OCI-LY1 (cell line): ENCODE measurements at regions not wholly inside any gene's neighbourhood (a gene's known extent, or its start where the extent isn't known, plus 50 kb on each side); places are given as distances from the start of the nearest gene placed in this dataset.

ENCODE experiments used
- H2AFZ ChIP-seq: fragments of 200-600 bp; sonication (generic), shearing (Covaris generic); 2 replicates; pipeline ENCODE4 v1.6.0; 2014; ENCODE audit warnings: antibody characterized with exemption, mild to moderate bottlenecking, low read length
- H3F3A ChIP-seq: fragments of 200-600 bp; sonication (generic), shearing (Covaris generic); 2 replicates; pipeline ENCODE4 v1.6.0; 2014; ENCODE audit warnings: mild to moderate bottlenecking, antibody characterized with exemption, low read length, moderate library complexity; ENCODE audit not compliant: insufficient read depth
- H3K27ac ChIP-seq: fragments of 200-600 bp; sonication (generic); 2 replicates; pipeline ENCODE4 v1.5.1; 2014; ENCODE audit warnings: low read length, mixed run types, mild to moderate bottlenecking, low read depth; ENCODE audit not compliant: poor library complexity, severe bottlenecking
- H3K27me3 ChIP-seq: fragments of 200-600 bp; sonication (generic); 2 replicates; pipeline ENCODE4 v1.6.0; 2014; ENCODE audit warnings: antibody characterized with exemption, mild to moderate bottlenecking, low read length, moderate library complexity; ENCODE audit not compliant: insufficient read depth
- H3K36me3 ChIP-seq: fragments of 200-600 bp; sonication (generic); 2 replicates; pipeline ENCODE4 v1.6.1; 2014; ENCODE audit warnings: mild to moderate bottlenecking, antibody characterized with exemption, low read length, moderate library complexity, mixed read lengths; ENCODE audit not compliant: insufficient read depth
- H3K4me1 ChIP-seq: fragments of 200-600 bp; sonication (generic); 2 replicates; pipeline ENCODE4 v1.5.1; 2014; ENCODE audit warnings: mild to moderate bottlenecking, low read length, moderate library complexity; ENCODE audit not compliant: insufficient read depth, severe bottlenecking
- H3K4me2 ChIP-seq: fragments of 200-600 bp; sonication (generic), shearing (Covaris generic); 2 replicates; pipeline ENCODE4 v1.6.1; 2014; ENCODE audit warnings: low read length
- H3K4me3 ChIP-seq: fragments of 200-600 bp; sonication (generic); 2 replicates; pipeline ENCODE4 v1.5.1; 2014; ENCODE audit warnings: low read length, low read depth, mild to moderate bottlenecking, mixed read lengths; ENCODE audit not compliant: poor library complexity, severe bottlenecking
- H3K79me2 ChIP-seq: fragments of 200-600 bp; shearing (Covaris generic); 2 replicates; pipeline ENCODE4 v1.6.1; 2016; ENCODE audit warnings: mixed run types, low read length, mixed read lengths; ENCODE audit not compliant: insufficient read depth
- H3K9ac ChIP-seq: fragments of 200-600 bp; sonication (generic), shearing (Covaris generic); 2 replicates; pipeline ENCODE4 v1.6.1; 2014; ENCODE audit warnings: mild to moderate bottlenecking, low read length, mixed read lengths
- H3K9me2 ChIP-seq: fragments of 200-600 bp; sonication (generic), shearing (Covaris generic); 2 replicates; pipeline ENCODE4 v1.6.1; 2014; ENCODE audit warnings: low read depth, mild to moderate bottlenecking, low read length, mixed read lengths
- H3K9me3 ChIP-seq: fragments of 200-600 bp; shearing (Covaris generic); 2 replicates; pipeline ENCODE4 v1.6.1; 2014; ENCODE audit warnings: low read length, mixed read lengths
- H4K20me1 ChIP-seq: fragments of 200-600 bp; sonication (generic), shearing (Covaris generic); 2 replicates; pipeline ENCODE4 v1.6.0; 2016; ENCODE audit warnings: mild to moderate bottlenecking, low read length; ENCODE audit not compliant: insufficient read depth
- EZH2 ChIP-seq: fragments of 200-600 bp; sonication (generic), shearing (Covaris generic); IDR thresholded peaks from 2 replicates; pipeline ENCODE4 v1.8.0; 2017; ENCODE audit warnings: borderline replicate concordance, mixed run types, mild to moderate bottlenecking, antibody characterized with exemption, low read length, moderate library complexity, mixed read lengths
- TF ChIP-seq, protein P1 (sequence below): fragments of 200-600 bp; sonication (generic), shearing (Covaris generic); IDR thresholded peaks from 2 replicates; pipeline ENCODE4 v1.5.1; 2017; ENCODE audit warnings: mild to moderate bottlenecking, antibody characterized with exemption, low read length, moderate library complexity, mixed read lengths

DNA sequence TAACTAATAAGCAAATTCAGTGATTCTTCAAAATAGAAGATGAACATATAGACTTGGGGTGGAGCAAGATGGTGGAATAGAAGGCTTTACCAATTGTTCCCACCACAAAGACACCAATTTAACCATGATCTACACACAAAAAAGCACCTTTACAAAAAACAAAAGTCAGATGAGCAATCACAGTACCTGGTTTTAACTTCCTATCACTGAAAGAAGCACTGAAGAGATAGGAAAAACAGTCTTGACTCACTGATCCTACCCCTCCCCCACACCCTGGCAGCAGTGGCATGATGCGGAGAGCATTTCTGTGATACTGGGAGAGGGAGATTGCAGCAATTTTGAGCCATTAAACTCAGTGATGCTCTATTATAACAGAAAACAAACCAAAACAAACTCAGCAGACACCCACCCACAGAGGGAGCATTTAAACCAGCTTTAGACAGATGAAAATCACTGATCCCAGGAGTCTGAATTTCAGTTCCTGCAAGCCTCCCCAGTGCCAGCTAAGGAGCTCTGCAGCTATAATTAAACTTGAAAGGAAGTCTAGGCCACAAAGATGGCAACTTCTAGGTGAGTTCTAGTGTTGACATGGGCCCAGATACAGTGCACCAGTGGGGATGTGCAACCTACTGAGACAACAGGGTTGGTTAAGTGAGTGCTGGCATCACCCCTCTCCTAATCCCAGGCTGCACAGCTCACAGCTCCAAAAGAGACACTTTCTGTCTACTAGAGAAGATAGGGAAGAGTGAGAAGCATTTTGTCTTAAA is 161.8 kb upstream of the GRIA4 start:
- H3K9me3 ChIP-seq = no peaks in the 10 kb centered on the region
- no peak for TF ChIP-seq EZH2
- TF ChIP-seq, protein P1, sequence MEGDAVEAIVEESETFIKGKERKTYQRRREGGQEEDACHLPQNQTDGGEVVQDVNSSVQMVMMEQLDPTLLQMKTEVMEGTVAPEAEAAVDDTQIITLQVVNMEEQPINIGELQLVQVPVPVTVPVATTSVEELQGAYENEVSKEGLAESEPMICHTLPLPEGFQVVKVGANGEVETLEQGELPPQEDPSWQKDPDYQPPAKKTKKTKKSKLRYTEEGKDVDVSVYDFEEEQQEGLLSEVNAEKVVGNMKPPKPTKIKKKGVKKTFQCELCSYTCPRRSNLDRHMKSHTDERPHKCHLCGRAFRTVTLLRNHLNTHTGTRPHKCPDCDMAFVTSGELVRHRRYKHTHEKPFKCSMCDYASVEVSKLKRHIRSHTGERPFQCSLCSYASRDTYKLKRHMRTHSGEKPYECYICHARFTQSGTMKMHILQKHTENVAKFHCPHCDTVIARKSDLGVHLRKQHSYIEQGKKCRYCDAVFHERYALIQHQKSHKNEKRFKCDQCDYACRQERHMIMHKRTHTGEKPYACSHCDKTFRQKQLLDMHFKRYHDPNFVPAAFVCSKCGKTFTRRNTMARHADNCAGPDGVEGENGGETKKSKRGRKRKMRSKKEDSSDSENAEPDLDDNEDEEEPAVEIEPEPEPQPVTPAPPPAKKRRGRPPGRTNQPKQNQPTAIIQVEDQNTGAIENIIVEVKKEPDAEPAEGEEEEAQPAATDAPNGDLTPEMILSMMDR = no peak
- no peak overlapping the region for H3K9ac ChIP-seq
- H4K20me1 ChIP-seq = no peaks in the 10 kb centered on the region
- no peak overlapping the region for H3K27ac ChIP-seq
- H3K4me1 ChIP-seq = no peaks in the 10 kb centered on the region
- no peaks in the 10 kb centered on the region for H3F3A ChIP-seq
- no peaks in the 10 kb centered on the region for H3K79me2 ChIP-seq
- H3K4me3 ChIP-seq = no peak overlapping the region
- H3K27me3 ChIP-seq = no peaks in the 10 kb centered on the region
- H3K9me2 ChIP-seq = no peaks in the 10 kb centered on the region
- no peaks in the 10 kb centered on the region for H3K36me3 ChIP-seq
- H2AFZ ChIP-seq = no peak overlapping the region
- no peak overlapping the region for H3K4me2 ChIP-seq

DNA sequence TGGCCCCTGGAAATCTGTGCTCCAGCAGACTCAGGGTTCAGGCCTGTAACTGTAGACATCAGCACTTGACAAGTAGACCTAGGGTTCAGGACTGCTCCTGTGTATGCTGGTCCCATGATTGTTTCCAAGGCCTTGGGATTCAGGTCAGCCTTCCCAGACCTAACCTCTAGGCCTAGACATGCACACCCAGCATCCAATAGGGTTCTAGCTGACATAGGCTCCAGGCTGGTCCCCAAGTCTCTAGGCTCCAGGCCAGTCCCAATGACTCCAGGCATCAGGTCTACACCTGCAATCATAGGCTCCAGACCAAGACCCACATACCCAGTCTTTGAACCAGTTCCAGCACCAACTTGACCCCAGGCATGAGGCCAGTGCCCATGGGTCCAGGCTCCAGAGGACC is 166.2 kb upstream of the GRIA4 start:
- Histone ChIP-seq H3K79me2 (no peaks in the 10 kb centered on the region), H3K4me2 (no peak overlapping the region), H3K9me3 (no peaks in the 10 kb centered on the region), H3K27ac (no peak overlapping the region), H4K20me1 (no peaks in the 10 kb centered on the region), H2AFZ (no peak overlapping the region), H3K9ac (no peak overlapping the region), H3K27me3 (no peaks in the 10 kb centered on the region), H3K4me3 (no peak overlapping the region), H3K9me2 (no peaks in the 10 kb centered on the region), H3K36me3 (no peaks in the 10 kb centered on the region), H3F3A (no peaks in the 10 kb centered on the region), H3K4me1 (no peaks in the 10 kb centered on the region)
- no peak for TF ChIP-seq EZH2
- TF ChIP-seq, protein P1 = no peak

- no peak overlapping the region for H3K4me3 ChIP-seq
- H3K27me3 ChIP-seq = no peaks in the 10 kb centered on the region
- no peaks in the 10 kb centered on the region for H4K20me1 ChIP-seq
- H2AFZ ChIP-seq = no peak overlapping the region
- H3K9ac ChIP-seq = no peak overlapping the region
- H3K4me1 ChIP-seq = no peaks in the 10 kb centered on the region
- no peaks in the 10 kb centered on the region for H3F3A ChIP-seq
- no peak overlapping the region for H3K4me2 ChIP-seq
- H3K27ac ChIP-seq = no peak overlapping the region
- no peaks in the 10 kb centered on the region for H3K9me2 ChIP-seq
- H3K79me2 ChIP-seq = no peaks in the 10 kb centered on the region
- TF ChIP-seq EZH2 = no peak
- no peaks in the 10 kb centered on the region for H3K36me3 ChIP-seq
- no peaks in the 10 kb centered on the region for H3K9me3 ChIP-seq
Observed at GRCh38 chr11:105432241-105432995, 177.5 kb upstream of the GRIA4 start.
